ENCODE measurements at regions not wholly inside any gene's neighbourhood (a gene's known extent, or its start where the extent isn't known, plus 50 kb on each side); places are given as distances from the start of the nearest gene placed in this dataset.

DNA sequence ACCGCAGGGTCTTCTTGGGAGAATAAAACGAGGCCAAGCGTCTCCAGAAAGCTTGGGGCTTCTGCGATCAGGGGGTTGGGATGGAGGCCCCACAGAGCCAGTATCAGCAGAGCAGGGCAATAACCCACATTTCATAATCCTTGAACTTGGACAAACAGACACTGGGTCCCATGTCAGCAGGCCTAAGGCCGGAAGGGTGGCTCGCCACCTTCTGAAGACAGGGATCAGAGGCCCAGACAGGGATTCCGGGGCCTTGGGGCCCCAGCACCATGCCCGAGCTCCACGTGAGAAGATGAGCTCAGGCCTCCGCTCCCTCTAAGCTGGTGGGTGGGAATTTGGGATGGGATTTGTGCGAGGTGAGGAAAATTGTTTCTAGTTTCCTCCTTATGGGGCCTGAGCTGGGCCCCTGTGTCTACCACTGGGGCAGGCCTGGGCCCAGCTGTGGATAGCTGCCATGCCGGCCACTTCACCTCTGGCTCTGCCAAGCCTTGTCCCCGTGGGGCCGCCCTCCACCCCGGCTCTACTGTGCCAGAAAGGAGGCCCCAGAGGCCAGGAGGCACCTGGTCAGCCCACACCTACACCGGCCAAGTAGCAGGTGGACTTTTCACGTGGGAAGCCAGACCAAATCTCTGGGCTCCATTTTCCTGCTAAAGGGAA lies 67.2 kb upstream of the DLK1 start:
- no peak for DNase-seq

DNA sequence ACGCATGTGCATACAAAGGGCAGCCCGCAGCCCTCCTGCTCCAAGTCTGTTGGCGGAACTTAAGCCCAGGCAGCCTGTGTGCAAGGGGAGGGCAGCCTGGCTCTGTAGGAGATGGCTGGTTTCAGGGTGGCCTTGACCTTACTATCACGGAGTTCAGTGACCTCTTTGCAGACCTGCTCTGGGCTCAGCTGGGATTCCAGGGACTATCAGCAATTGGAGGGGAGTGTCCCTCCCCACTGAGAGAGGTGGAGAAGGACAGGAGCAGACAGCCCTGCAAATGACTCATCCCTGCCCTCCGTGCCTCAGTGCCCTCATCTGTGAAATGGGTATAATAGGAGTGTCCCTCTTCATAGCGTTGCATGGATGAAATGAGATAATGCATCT lies 66.2 kb upstream of the DLK1 start:
- DNase-seq = no peak

DNA sequence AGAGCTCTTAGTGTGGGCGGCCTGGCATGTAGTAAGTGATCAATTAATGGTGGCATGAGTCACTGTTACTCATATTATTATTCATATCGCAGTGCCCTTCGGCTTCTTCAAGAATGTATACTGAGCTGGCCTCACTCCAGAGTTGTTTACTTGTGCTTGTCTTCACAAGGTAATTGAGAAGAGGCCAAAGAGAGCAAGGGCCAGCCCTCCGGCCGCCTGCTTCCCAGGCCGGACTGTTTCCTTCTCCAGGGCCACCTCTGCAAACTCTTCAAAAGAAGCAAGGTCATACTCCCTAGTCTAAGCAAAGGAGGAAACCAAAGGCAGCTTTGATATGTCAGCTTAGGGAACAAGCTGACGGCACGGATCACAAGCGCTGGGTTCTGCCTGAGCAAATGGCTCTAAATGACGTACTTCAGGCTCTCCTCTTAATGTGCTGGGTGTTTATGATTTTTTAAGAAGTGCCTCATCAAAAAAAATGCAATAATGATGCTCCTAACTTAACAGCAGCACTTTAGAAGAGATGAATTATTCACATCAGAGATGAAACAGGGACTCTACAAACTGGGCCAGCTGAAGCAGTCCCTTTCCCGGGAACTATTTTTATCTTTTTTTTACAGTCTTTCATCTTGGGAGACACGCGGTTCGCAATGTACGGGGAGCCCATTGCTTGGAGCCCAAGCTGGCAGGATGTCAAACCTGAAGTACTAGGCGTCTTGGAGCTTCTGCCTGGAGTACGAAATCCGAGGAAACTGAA lies 65.6 kb upstream of the DLK1 start:
- DNase-seq = no peak

DNA sequence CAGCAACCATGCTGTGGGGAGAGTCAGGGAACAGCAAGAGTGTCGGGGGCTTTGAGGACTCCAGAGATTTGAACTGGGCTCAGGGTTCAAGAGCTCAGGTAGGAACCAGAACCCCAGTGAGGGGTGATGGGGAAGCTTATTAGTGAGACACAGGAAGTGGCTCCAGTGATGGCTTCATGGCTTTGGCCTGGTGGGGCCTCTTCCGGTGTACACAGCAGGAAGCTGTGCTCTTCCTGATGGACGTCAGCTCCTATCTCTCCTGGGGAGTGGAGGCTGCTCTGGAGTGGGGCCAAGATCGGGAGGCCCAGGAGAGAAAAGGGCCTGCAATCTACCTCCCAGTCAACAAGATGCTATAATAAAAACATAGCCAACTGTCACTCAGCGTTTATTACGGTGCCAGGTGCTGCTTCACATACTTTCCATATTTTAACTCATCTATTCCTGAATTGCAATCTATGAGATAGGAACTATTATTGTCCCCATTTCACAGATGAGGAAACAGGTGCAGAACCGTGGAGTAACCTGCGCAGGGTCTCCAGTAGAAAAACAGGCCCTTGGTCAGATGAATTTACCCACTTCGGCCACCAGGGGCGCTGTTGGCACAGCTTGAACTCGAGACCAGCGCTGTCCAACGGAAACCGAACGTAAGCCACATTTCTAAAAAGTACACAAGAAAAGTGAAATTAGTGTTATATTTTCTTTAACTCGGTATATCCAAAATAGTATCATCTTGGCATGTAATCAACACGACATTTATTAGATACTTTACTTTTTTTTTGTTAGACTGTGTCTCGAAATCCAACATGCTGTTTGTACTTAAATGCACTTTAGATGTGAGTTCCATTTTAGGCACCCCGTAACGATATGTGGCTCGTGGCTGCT lies 63.6 kb upstream of the DLK1 start:
- DNase-seq = peak; percentile 56 to 61

DNA sequence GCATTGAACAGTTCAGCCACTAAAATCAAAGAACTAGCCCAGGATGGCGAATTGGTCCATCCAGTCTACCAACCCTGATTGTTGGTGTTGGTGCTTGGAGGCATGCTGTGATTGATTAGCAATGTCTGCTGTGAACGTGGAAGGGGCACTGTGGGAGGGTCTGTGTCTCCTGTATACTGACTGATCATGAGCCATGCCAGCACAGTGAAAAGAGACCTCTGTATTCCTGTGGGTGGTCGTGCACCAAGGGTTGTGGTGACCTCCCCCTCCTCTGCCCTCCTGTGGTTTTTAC lies 63.0 kb upstream of the DLK1 start:
- no peak for DNase-seq

DNA sequence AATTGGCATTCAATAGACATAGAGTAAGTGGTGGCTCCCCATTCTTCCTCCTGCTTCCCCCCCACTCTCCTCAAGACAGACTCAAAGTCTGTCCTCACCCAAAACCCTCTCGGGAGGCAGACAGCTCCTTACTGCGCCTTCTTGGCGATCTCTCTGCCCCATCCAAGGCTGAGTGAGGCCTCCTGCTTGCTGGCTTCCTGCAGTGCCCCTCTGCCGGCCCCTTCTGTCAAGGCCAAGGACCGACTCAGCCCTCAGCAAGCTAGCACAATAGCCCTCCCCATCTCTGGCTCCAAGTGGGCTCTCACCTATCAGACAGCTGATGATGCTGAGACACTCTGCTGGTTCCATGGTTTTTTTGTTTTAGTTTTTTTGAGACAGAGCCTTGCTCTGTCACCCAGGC lies 62.5 kb upstream of the DLK1 start:
- DNase-seq = no peak

DNA sequence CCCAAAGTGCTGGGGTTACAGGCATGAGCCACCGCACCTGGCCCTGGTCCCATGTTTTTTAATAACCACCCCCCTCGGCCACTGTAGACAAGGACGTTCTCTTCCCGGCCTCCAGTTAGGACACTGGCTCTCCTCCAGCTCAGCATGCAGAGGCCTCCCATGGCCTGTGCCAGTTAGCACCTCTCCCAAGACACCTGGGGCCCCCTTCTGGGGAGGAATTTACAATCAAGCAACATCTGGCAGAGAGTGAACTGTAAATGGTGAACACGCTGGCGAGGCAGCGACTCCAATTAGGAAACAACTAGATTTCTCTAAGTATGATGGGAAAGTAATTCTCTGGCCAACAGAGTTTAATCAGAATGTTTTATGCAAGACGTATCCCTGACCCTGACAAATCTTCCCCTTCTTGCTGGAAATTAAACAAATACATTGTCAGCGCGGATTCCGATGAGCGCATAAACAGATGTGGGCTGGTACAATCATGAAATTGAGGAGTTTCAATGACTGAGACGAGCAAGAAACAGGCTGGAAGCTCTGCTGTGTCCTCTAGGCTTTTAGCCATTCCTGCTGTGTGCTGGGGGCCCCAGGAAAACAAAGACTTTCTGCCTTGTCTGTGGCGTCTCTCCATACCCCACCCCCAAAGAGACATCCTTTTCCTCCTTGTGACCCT lies 61.7 kb upstream of the DLK1 start:
- no peak for DNase-seq

DNA sequence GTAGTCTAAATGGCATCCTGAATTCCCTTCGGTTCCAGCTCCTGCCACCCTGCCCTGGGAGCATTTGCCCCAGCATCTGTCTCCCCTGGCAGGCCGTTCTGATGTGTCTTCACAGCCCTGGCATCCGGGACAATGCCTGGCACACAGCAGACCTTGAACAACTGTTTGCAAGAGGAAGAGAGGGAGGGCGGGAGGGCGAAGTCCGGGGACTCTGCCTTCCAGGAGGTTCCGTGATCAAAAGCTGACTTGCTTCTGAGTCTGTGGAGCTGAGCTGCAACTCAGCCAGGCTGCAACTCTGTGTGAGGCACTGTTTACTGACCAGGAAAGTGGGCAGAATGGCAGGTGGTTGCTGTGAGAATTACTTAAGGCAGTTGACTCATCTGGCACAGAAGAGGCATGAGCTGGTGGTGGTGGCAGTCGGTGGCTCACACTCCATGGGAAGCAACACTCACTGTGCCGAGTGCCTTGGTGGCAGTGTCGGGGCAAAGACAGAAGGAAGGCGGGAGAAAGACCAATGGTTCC lies 61.1 kb upstream of the DLK1 start:
- DNase-seq = no peak

DNA sequence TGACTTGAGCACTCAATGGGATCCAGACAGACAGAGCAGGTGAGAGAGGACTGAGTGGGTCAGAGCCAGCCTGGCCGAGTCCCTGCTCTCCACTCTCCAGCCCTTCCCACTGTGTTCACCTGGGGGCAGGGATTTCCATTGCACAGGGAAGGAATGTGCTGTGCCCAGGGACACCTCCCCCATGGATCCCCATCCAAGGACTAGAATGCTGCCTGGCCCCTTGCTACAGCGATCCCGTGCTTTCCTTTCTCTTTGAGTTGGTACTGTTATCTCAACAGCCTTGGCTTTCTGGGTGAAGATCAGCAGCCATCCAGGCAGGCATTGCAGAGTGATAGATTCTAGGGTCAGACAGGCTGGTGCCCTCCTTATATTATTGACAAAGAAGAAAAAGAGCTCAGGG lies 60.3 kb upstream of the DLK1 start:
- no peak for DNase-seq

DNA sequence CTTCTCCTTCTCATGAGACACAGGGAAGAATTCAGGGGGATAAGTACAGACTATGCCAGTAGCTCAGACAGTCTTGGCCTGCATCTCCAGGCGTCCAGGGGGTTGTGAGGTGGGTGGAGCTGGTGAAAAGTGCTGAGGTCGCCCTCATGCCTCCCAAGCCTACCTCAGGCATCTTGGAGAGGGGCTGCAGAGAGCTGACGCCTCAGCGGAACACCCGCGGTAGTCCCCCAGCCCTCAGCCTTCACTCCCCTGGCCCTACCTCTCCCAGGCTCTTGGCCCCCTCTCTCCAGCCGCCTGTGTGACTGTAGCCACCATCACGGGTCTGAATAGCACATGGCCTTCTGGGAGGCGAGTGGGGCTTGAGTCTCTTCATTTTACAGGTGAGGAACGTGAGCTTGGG lies 59.8 kb upstream of the DLK1 start:
- no peak for DNase-seq

DNA sequence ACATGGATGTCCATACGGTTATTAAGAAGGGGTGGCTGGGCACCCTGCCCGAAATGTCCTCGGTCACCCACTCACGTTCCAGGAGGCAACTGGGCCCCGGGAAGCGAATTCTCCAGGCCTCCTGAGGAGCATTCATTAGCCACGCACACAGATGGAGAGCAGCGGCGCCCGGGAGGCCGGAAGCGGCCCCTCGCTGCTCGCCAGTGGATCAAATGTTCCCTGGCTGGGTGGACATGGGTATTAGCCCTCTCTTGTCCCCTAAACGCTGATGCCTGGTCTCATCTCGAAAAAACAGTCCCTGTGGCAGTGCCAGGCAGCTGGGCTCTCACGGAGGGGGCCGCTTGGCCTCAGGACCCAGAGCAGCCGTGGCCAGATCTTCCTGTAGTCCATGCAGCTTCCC lies 59.0 kb upstream of the DLK1 start:
- no peak for DNase-seq

DNA sequence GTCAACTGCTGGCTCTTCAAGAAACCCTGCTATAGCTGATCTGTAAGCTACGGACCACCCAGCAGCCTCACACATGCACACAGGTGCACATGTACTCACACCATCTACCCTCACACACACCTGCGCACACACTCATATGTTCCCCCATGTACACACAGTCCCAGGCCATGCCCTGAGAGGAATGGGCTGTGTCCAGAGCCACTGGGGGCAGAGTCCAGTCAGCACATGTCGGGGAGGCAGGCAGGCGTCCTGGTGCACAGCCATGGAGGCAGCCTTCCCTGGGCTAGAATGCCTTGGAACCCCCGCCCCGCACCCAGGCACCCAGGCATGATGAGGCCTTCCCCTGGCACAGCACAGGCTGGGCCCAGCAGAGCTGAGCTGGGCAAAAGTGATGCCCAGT lies 58.3 kb upstream of the DLK1 start:
- DNase-seq = no peak

DNA sequence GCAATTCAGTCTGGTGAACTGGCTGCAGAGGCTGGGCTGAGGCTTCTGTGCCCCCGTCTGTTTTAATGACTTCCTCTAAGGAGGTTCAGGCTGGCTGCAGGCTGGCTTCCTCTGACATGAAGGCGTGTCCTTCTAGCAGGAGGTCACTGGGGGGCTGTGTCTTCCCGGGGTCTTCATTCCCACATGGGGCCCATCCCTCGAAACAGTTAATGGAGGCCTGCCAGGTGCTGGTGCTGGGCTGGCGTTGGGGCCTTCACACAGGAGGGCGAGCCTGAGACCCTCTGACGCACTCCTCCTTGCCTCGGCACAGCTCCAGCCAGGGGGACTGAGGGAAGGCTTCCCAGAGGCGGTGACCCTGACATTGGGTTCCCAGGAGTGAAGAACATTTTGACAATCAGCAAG lies 57.7 kb upstream of the DLK1 start:
- no peak for DNase-seq

DNA sequence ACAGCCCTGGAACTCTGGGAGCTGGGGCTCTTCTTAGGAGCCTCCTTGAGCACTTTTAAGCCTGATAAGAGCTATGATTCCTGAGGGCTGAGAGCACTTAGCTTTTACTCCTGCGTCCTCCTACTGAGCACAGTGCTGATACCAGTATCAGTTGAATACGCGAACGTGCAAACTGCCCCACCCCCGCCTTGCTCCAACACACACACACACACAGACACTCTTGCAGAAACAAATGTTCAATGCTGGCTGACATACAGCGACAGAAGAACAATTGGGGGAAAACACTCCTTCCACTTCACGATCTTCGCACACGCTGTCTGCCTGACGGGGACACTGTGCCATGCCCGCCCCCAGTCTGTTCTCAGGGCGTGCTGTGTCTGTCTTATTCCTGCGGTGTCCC lies 57.2 kb upstream of the DLK1 start:
- DNase-seq = no peak

DNA sequence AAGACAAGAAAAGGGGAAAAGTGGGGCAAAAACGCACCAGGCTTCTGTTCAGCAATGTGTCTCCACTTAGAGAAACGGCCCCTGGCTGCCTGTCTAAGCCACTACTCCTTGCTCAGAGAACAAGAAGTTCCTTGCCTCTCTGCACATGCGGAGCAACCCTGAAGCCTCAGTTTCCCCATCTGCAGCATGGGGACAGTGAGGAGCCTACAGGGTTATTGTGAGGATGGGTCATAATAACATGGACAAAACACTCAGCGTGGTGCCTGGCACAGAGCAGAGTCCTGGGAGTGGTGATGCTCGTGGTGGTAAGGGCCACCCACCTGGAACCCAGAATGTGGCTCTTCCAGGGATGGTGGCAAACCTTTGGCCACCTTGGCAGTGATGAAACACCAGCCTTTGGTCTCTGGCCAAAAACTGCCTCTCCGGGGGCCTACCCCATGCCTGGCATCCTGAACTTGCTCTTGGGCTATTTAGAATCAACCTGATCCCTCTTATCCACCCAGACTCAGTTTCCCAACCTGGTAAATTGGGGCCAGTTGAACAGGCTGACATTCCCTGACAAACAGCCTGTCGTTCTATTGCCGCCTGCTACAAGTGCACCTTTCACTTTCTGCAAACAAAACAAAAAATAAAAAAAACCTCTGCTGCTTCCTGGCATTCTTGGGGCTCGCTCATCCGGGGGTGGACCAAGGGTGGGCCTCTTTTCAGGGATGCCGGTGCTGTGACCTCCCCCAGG lies 56.5 kb upstream of the DLK1 start:
- no peak for DNase-seq

DNA sequence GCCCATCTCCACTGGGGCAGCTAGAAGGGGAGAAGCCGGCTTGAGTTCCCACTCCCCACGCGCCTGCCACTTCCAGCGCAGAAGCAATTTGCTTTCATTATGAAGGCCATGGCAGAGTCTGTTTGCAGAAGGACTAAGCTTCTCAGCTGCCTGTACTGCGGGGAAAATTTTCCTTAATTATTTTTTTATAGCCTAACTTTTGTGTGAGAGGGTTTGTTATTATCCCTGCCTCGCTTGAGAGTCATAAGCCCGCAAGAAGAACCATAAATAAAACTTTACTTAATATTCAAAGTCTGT lies 56.0 kb upstream of the DLK1 start:
- DNase-seq = no peak

DNA sequence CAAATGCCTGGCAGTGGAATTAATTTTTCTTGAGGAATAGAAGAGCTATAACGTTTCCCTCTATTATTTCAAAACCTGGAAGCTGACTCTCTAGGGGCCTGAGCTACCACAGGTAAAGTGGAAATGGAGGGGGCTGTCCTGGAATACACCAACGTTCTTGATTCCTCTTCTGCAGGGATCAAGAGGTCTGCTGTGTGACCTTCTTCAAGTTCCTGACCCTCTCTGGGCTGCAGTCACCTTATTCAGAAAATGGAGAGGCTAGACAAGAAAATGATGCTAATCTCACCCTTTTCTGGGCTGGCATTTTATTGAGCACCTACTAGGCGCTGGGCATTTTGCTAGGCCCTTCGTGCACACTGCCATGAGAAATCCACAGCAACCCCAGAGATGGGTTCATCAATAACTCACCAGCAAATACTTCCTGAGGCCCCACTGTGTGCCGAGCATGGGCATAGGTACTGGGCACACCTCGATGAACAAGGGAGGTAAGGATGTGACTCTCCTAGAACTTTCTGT lies 55.2 kb upstream of the DLK1 start:
- no peak for DNase-seq

DNA sequence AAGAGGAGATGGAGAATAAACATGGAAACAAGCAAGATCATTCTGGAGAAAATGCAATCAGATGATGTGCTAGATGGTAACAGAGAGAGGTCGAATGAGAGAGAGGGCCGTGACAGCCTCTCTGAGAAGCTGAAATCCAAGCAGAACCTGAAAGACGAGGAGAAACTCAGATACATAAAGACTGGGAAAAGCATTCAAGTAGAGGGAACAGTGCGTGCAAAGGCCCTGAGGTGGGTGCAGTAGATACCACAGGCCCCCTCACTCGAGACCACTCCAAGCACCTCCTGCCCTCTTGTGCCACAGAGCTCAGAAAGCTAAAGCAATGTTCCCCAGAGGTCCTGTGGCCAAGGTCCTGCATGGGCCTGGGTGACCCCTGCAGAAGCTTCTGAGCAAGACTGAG lies 54.8 kb upstream of the DLK1 start:
- DNase-seq = no peak

DNA sequence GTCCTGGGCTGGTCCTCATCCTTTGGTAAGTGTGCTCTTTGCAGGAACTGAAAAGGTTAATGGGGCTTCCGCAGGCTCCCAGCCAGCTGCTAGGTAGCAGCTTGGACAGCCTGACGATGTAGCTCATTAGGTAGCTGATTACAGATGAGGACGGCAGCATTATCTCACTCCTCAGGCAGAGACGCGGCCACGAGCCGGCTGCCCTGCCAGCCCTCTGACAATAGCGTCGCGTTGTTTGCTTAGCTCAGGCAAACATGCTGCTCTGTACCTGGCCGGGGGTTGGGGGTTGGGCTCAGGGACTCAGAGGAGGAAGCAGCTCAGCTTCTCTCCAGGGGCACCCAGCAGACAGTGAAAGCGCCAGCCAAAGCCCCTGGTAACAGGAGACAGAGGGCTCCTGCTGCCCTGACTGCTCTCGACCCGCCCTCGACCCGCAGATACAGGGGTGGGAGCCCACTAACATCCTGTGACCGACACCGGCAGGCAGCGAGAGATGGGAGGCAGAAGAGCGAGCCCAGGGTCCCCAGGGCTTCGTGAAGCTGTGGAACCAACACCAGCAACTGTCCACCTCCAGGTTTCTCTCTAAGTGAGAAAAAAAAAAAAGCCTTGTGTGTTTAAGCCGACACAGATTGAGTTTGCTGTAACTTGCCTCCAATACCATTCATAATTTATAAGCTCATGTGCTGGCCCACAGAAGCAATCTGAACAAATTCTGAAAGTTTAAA lies 53.4 kb upstream of the DLK1 start:
- DNase-seq = no peak

DNA sequence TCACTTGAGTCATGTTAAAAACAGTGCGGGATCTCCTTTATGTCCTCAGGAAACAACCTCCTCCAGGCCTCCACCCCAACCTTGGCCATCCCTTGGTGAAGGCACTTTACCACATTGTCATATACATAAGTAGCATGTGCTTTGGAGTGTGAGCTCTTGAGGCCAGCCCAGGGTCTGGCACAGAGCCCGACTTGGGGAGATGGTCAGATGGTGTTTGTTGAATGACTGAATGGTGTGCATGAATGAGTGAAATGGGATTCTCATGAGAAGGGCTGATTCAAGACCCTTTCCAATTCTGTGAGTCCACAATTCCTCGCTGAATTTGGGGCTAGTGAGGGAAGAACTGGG lies 52.9 kb upstream of the DLK1 start:
- no peak for DNase-seq

DNA sequence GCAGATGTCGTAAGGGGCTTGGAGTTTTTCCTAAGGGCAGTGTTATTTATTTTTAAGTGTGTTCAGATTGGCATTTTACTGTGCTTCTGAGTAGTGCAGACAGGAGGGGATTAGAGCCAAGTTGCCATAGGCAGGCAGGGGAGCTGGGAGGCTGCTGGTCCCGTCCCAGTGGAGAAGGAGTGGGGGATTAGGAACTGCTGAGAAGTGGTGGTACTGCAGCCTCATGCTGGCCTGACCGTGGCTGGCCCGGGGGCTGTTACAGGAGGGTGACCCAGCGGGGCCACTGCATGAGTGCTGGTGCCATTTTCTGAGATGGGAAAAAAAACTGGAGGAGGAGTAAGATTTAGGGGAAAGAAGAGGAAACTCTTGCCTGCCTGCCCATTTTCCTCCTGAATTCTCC lies 52.3 kb upstream of the DLK1 start:
- no peak for DNase-seq
